Cardiac septum (tissue), 1 donor: ENCODE measurements at regions not wholly inside any gene's neighbourhood (a gene's known extent, or its start where the extent isn't known, plus 50 kb on each side); places are given as distances from the start of the nearest gene placed in this dataset.

Experiments used
- DNase-seq: peaks from one replicate; pipeline ENCODE4 v3.0.0-alpha.2; 2020; ENCODE audit warnings: low spot score
- intact Hi-C: fragments of 100-400 bp; cut with DNase I; formaldehyde crosslinking; loops from one replicate; pipeline ENCODE4 v1.14.0; 2022
- donor health status: DM: no; HTN: no; CAD: no.

GRCh38 chr7:155965010-155965409, 152.7 kb upstream of the SHH start:
- DNase-seq = peak; percentile 24
- intact Hi-C loops = no loop called here

- intact Hi-C loops = no loop called here
- peak; percentile 44 for DNase-seq
Observed at GRCh38 chr7:155964543-155964942, 152.3 kb upstream of the SHH start.

- DNase-seq = peak; percentile 72
- intact Hi-C loops = no loop called here
Observed at GRCh38 chr7:155963771-155964195, 151.5 kb upstream of the SHH start.

- intact Hi-C loops = no loop called here
- peak; percentile 51 for DNase-seq
Observed at GRCh38 chr7:155963356-155963755, 151.1 kb upstream of the SHH start.

- intact Hi-C loops = no loop called here
- DNase-seq = peak; percentile 43
Observed at GRCh38 chr7:155962968-155963300, 150.7 kb upstream of the SHH start.

- DNase-seq = peak; percentile 63
- intact Hi-C loops = no loop called here
Observed at GRCh38 chr7:155962191-155962967, 150.1 kb upstream of the SHH start.

- DNase-seq = peak; percentile 53
- intact Hi-C loops = no loop called here
Observed at GRCh38 chr7:155961241-155962190, 149.3 kb upstream of the SHH start.

- no peak for DNase-seq
- intact Hi-C loops = no loop called here
Observed at GRCh38 chr7:155959894-155960293, 147.6 kb upstream of the SHH start.

- intact Hi-C loops = no loop called here
- DNase-seq = no peak
Observed at GRCh38 chr7:155956977-155957376, 144.7 kb upstream of the SHH start.

- intact Hi-C loops = no loop called here
- no peak for DNase-seq
Observed at GRCh38 chr7:155955367-155955635, 143.0 kb upstream of the SHH start.

GRCh38 chr7:155954550-155955366, 142.5 kb upstream of the SHH start:
- no peak for DNase-seq
- intact Hi-C loops = no loop called here

- no peak for DNase-seq
- intact Hi-C loops = no loop called here
Observed at GRCh38 chr7:155953781-155954549, 141.7 kb upstream of the SHH start.

- intact Hi-C loops = no loop called here
- DNase-seq = no peak
Observed at GRCh38 chr7:155953501-155953778, 141.2 kb upstream of the SHH start.

- intact Hi-C loops = no loop called here
Observed at GRCh38 chr7:155951554-155952158, 139.4 kb upstream of the SHH start.

GRCh38 chr7:155950898-155951553, 138.8 kb upstream of the SHH start:
- intact Hi-C loops = no loop called here
- no peak for DNase-seq

More at GRCh38 chr7:155951554-155952158, 139.4 kb upstream of the SHH start:
- no peak for DNase-seq

GRCh38 chr7:155948845-155949244, 136.6 kb upstream of the SHH start:
- intact Hi-C loops = no loop called here
- DNase-seq = no peak

- intact Hi-C loops = no loop called here
- DNase-seq = no peak
Observed at GRCh38 chr7:155948423-155948822, 136.2 kb upstream of the SHH start.

GRCh38 chr7:155947051-155947450, 134.8 kb upstream of the SHH start:
- intact Hi-C loops = no loop called here
- DNase-seq = no peak
